ENCODE measurements at regions not wholly inside any gene's neighbourhood (a gene's known extent, or its start where the extent isn't known, plus 50 kb on each side); places are given as distances from the start of the nearest gene placed in this dataset.

- H3K27me3 ChIP-seq (ENCODE audit: insufficient read depth, low read depth) = no peaks in the 10 kb centered on the region
- H3K36me3 ChIP-seq (ENCODE audit: low read depth) = no peaks in the 10 kb centered on the region
- no peak for DNase-seq
- no peaks in the 10 kb centered on the region for H4K20me1 ChIP-seq (ENCODE audit: insufficient read depth)
- CTCF ChIA-PET = no interaction called here
- no peaks in the 10 kb centered on the region for H3K4me1 ChIP-seq (replicated peaks; ENCODE audit: insufficient read depth)
- H3K9me3 ChIP-seq (ENCODE audit: insufficient read depth, low read depth) = no peaks in the 10 kb centered on the region
- H3K4me2 ChIP-seq = no peak overlapping the region
- BruUV-seq (replicated peaks) = no TSS peak
- no peak overlapping the region for H2AFZ ChIP-seq
- TF ChIP-seq CTCF (conservative IDR thresholded peaks at IDR 0.05) = no peak
- no peak for TF ChIP-seq EZH2 (IDR thresholded peaks at IDR 0.05; ENCODE audit: low read depth)
- H3F3A ChIP-seq (ENCODE audit: insufficient read depth, low read depth) = no peaks in the 10 kb centered on the region
- H3K79me2 ChIP-seq (ENCODE audit: low read depth) = no peaks in the 10 kb centered on the region
- intact Hi-C loops (cut with micrococcal nuclease; ENCODE audit: unreplicated experiment) = no loop called here
- H3K9me2 ChIP-seq (ENCODE audit: insufficient read depth) = no peaks in the 10 kb centered on the region
- no peak overlapping the region for H3K4me3 ChIP-seq
- POLR2A ChIA-PET (ENCODE audit: unreplicated experiment) = no interaction called here
- H3K27ac ChIP-seq = no peak overlapping the region
Measured at GRCh38 chrX:80174925-80175574, 160.5 kb downstream of the TBX22 start.

- H3F3A ChIP-seq (ENCODE audit: insufficient read depth, low read depth) = no peaks in the 10 kb centered on the region
Measured at GRCh38 chrX:80181079-80181478, 166.5 kb downstream of the TBX22 start.

GRCh38 chrX:80184854-80185253 lies 170.3 kb downstream of the TBX22 start:
- Histone ChIP-seq H3K4me3 (no peak overlapping the region), H3K9me2 (ENCODE audit: insufficient read depth) (no peaks in the 10 kb centered on the region), H3K9me3 (ENCODE audit: insufficient read depth, low read depth) (no peaks in the 10 kb centered on the region), H3K79me2 (ENCODE audit: low read depth) (no peaks in the 10 kb centered on the region), H3K27me3 (ENCODE audit: insufficient read depth, low read depth) (no peaks in the 10 kb centered on the region), H3K27ac (no peak overlapping the region), H3F3A (ENCODE audit: insufficient read depth, low read depth) (no peaks in the 10 kb centered on the region), H3K4me2 (no peak overlapping the region), H3K36me3 (ENCODE audit: low read depth) (no peaks in the 10 kb centered on the region), H4K20me1 (ENCODE audit: insufficient read depth) (no peaks in the 10 kb centered on the region), H2AFZ (no peak overlapping the region), H3K4me1 (replicated peaks; ENCODE audit: insufficient read depth) (no peaks in the 10 kb centered on the region)
- CTCF ChIA-PET = no interaction called here
- intact Hi-C loops (cut with micrococcal nuclease; ENCODE audit: unreplicated experiment) = no loop called here
- no TSS peak for BruUV-seq (replicated peaks)
- TF ChIP-seq EZH2 (IDR thresholded peaks at IDR 0.05; ENCODE audit: low read depth) = no peak
- TF ChIP-seq CTCF (conservative IDR thresholded peaks at IDR 0.05) = no peak
- POLR2A ChIA-PET (ENCODE audit: unreplicated experiment) = no interaction called here
- DNase-seq = no peak

More at GRCh38 chrX:80181079-80181478, 166.5 kb downstream of the TBX22 start:
- BruUV-seq (replicated peaks) = no TSS peak
- TF ChIP-seq EZH2 (IDR thresholded peaks at IDR 0.05; ENCODE audit: low read depth) (no peak), CTCF (conservative IDR thresholded peaks at IDR 0.05) (0 out of 2 replicates have a peak, but pooled peaks have one; percentile 19)
- H3K9me3 ChIP-seq (ENCODE audit: insufficient read depth, low read depth) = no peaks in the 10 kb centered on the region
- no peak overlapping the region for H2AFZ ChIP-seq
- H3K27me3 ChIP-seq (ENCODE audit: insufficient read depth, low read depth) = no peaks in the 10 kb centered on the region
- ChIA-PET CTCF (no interaction called here), POLR2A (ENCODE audit: unreplicated experiment) (no interaction called here)
- H3K4me1 ChIP-seq (replicated peaks; ENCODE audit: insufficient read depth) = no peaks in the 10 kb centered on the region
- H3K9me2 ChIP-seq (ENCODE audit: insufficient read depth) = no peaks in the 10 kb centered on the region
- no peaks in the 10 kb centered on the region for H3K79me2 ChIP-seq (ENCODE audit: low read depth)
- H3K4me3 ChIP-seq = no peak overlapping the region
- H3K4me2 ChIP-seq = no peak overlapping the region
- DNase-seq = no peak
- intact Hi-C loops (cut with micrococcal nuclease; ENCODE audit: unreplicated experiment) = no loop called here
- no peaks in the 10 kb centered on the region for H3K36me3 ChIP-seq (ENCODE audit: low read depth)
- no peaks in the 10 kb centered on the region for H4K20me1 ChIP-seq (ENCODE audit: insufficient read depth)
- no peak overlapping the region for H3K27ac ChIP-seq
